ENCODE measurements at regions not wholly inside any gene's neighbourhood (a gene's known extent, or its start where the extent isn't known, plus 50 kb on each side); places are given as distances from the start of the nearest gene placed in this dataset.

- no peak for TF ChIP-seq TAF1 (IDR thresholded peaks at IDR 0.05; ENCODE audit: borderline replicate concordance, insufficient read depth, low read length)
- no peak for TF ChIP-seq FOXP2 (optimal IDR thresholded peaks at IDR 0.05; ENCODE audit: borderline replicate concordance, extremely low read depth, extremely low read length, insufficient read depth)
- no peak for TF ChIP-seq POLR2AphosphoS5 (IDR thresholded peaks at IDR 0.05; ENCODE audit: low read depth, low read length)
- TF ChIP-seq REST (IDR thresholded peaks at IDR 0.05; ENCODE audit: insufficient read depth in 1 of 2, low read depth in 2 of 2, low read length in 2 of 2) = no peak
- TF ChIP-seq SIN3A (IDR thresholded peaks at IDR 0.05; ENCODE audit: borderline replicate concordance, insufficient read depth, low read length) = no peak
These were observed 68.4 kb downstream of the ANXA1 start for GRCh38 chr9:73219985-73220626.

GRCh38 chr9:73223594-73223993 is 71.9 kb downstream of the ANXA1 start:
- TF ChIP-seq REST (IDR thresholded peaks at IDR 0.05; ENCODE audit: insufficient read depth in 1 of 2, low read depth in 2 of 2, low read length in 2 of 2) = no peak
- TF ChIP-seq SIN3A (IDR thresholded peaks at IDR 0.05; ENCODE audit: borderline replicate concordance, insufficient read depth, low read length) = no peak
- TF ChIP-seq POLR2AphosphoS5 (IDR thresholded peaks at IDR 0.05; ENCODE audit: low read depth, low read length) = no peak
- no peak for TF ChIP-seq FOXP2 (optimal IDR thresholded peaks at IDR 0.05; ENCODE audit: borderline replicate concordance, extremely low read depth, extremely low read length, insufficient read depth)
- no peak for TF ChIP-seq TAF1 (IDR thresholded peaks at IDR 0.05; ENCODE audit: borderline replicate concordance, insufficient read depth, low read length)

GRCh38 chr9:73229543-73229942 is 77.9 kb downstream of the ANXA1 start:
- TF ChIP-seq FOXP2 (optimal IDR thresholded peaks at IDR 0.05; ENCODE audit: borderline replicate concordance, extremely low read depth, extremely low read length, insufficient read depth) = no peak
- TF ChIP-seq TAF1 (IDR thresholded peaks at IDR 0.05; ENCODE audit: borderline replicate concordance, insufficient read depth, low read length) = no peak
- no peak for TF ChIP-seq SIN3A (IDR thresholded peaks at IDR 0.05; ENCODE audit: borderline replicate concordance, insufficient read depth, low read length)
- no peak for TF ChIP-seq REST (IDR thresholded peaks at IDR 0.05; ENCODE audit: insufficient read depth in 1 of 2, low read depth in 2 of 2, low read length in 2 of 2)
- TF ChIP-seq POLR2AphosphoS5 (IDR thresholded peaks at IDR 0.05; ENCODE audit: low read depth, low read length) = no peak

GRCh38 chr9:73230251-73230650 is 78.6 kb downstream of the ANXA1 start:
- TF ChIP-seq POLR2AphosphoS5 (IDR thresholded peaks at IDR 0.05; ENCODE audit: low read depth, low read length) = no peak

- TF ChIP-seq REST (IDR thresholded peaks at IDR 0.05; ENCODE audit: insufficient read depth in 1 of 2, low read depth in 2 of 2, low read length in 2 of 2) (no peak), FOXP2 (optimal IDR thresholded peaks at IDR 0.05; ENCODE audit: borderline replicate concordance, extremely low read depth, extremely low read length, insufficient read depth) (no peak), TAF1 (IDR thresholded peaks at IDR 0.05; ENCODE audit: borderline replicate concordance, insufficient read depth, low read length) (no peak), SIN3A (IDR thresholded peaks at IDR 0.05; ENCODE audit: borderline replicate concordance, insufficient read depth, low read length) (no peak), POLR2AphosphoS5 (IDR thresholded peaks at IDR 0.05; ENCODE audit: low read depth, low read length) (no peak)
These were observed 79.5 kb downstream of the ANXA1 start for GRCh38 chr9:73231203-73231602.

All from PFSK-1 (cell line).